NT2/D1 (cell line): ENCODE measurements at regions not wholly inside any gene's neighbourhood (a gene's known extent, or its start where the extent isn't known, plus 50 kb on each side); places are given as distances from the start of the nearest gene placed in this dataset.

Experiments
- SUZ12 ChIP-seq: IDR thresholded peaks from 2 replicates; pipeline ENCODE4 v1.6.1; 2011; ENCODE audit not compliant: insufficient read length, insufficient read depth; ENCODE audit errors: extremely low read depth
- YY1 ChIP-seq: IDR thresholded peaks from 2 replicates; pipeline ENCODE4 v1.6.1; 2011; ENCODE audit not compliant: insufficient read length, insufficient read depth

DNA sequence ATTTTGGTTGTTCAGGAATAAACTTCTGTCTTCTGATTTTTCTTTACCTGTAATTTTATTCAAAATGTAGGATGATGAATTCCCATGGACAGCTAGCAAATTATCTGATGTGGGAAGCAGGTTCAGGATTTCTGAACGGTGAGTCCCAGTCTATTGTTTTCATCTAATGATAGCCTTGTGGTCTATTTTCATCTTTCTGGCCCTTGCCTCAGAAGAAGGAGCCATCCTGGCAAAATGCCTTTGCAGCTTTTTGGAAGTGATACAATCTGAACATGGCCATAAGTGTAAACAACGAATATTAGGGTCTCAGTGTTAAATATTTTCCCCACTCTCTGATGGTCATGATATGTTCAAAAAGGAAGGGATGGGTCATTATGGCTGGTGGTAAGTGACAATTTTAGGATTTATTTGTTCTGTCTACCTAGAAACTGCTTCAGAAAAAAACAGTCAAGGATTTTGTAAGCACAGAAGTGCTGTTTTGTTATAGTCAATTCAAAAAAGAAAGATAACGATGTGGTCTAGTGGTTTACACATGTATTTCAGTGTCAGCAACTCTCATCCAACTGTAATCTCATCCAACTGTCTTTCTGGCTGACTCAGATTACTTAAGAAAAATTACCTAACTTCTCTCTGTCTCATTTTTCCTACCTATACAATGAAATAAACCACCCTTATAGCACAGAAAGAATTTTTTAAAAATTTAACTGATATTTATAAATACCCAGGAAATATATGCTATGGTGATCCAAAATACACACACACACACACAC is 272.6 kb upstream of the ERBB4 start:
- no peak for TF ChIP-seq SUZ12
- TF ChIP-seq YY1: no peak
